GM21526 (cell line): ENCODE measurements at regions not wholly inside any gene's neighbourhood (a gene's known extent, or its start where the extent isn't known, plus 50 kb on each side); places are given as distances from the start of the nearest gene placed in this dataset.
"Not testable (repeated sequence)": the region's sequence is repeated elsewhere in the genome, so short reads cannot be mapped to it uniquely, and the experiment has no call there.

Experiments
- ATAC-seq: cut with Tn5 transposase; IDR thresholded peaks from one replicate; pipeline ENCODE4 v1.9.1; 2021; ENCODE audit warnings: moderate library complexity; ENCODE audit not compliant: unreplicated experiment, low FRiP score

DNA sequence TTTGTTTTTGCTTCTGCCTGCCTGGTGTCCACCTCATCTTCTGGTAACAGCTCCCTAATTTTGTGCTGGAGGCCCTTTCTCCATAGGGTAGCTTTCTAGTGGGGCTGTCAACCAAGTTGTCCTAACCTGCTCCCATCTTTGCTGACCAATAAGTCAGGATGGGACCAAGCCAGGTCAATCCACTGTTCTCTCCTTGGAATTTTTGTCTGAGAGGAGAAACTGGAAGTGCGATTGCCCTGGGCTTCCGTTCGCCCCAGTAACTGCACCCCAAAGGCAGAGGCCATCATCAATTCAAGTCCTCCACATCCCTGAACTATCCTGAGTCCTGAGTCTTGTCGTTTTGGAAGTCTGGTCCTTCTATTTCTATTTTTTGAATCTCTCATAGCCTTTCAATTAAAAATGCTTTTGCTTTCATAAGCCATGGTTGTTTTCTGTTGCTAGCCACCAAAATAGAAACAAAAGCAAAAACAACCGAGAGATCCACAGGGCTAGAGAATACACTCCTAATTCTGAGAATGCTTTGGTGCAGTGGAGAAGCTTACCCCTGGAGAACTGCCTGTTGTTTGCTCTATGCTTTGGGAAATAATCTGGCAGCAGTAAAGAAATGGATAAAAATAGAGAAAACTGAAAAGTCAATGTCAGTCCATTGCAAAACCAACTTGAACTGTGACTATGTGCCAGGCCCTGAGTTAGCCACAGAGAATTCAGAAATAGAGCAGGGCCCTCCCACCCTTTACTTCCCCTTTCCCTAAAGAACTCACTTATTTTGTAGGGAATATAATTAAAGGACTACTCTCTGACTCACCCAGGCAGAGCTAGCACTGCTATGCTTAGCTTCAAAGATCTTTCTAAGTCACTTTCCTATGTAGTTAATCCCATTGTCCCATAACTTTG, 368.1 kb downstream of the CXCL12 start:
- ATAC-seq = no peak

DNA sequence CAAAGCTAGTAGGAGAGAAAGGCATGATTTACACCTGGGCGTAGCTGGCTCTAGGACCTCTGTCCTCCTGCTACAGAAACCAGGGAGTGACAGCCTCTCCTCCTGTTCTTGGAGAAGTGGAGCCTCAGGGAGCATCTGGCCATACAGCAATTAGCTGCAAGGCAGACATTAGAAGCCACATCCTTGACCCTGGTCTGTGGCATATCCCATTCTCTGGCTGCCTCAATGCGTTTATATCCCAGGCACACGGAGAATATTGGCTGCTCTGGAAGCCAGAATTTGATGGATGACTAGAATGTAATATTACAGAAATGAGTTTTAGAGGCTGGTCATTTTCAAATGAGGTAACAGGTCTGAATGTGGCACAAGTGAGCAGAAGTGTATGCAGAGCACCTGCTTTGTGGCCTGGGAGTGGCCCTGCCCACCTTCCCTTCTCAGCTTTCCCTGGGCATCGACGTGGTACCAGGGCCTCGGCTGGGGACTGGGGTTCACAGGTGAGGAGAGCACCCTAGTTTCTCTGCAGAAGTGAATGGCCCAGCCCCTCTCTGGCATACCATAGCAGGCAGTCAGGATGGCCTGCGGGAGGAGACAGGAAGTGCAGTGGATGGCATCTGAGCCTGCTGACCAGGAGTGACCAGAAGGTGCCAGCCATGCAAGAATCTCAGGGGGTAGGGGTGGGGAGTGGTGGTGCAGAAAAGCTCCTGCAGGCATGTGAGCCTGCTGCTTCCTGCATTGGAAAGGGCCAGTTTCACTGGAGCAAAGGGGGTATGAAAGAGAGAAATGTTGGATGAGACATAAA, 367.2 kb upstream of the ZNF32 start:
- no peak for ATAC-seq

GRCh38 chr10:44014644-44015250, 366.1 kb upstream of the ZNF32 start:
- ATAC-seq = no peak

GRCh38 chr10:44013981-44014380, 365.3 kb upstream of the ZNF32 start:
- no peak for ATAC-seq

- ATAC-seq = no peak
Observed at GRCh38 chr10:44012921-44013320, 364.2 kb upstream of the ZNF32 start.

- no peak for ATAC-seq
Observed at GRCh38 chr10:44011603-44011981, 362.9 kb upstream of the ZNF32 start.

GRCh38 chr10:44010873-44011602, 362.4 kb upstream of the ZNF32 start:
- ATAC-seq = peak; percentile 96

DNA sequence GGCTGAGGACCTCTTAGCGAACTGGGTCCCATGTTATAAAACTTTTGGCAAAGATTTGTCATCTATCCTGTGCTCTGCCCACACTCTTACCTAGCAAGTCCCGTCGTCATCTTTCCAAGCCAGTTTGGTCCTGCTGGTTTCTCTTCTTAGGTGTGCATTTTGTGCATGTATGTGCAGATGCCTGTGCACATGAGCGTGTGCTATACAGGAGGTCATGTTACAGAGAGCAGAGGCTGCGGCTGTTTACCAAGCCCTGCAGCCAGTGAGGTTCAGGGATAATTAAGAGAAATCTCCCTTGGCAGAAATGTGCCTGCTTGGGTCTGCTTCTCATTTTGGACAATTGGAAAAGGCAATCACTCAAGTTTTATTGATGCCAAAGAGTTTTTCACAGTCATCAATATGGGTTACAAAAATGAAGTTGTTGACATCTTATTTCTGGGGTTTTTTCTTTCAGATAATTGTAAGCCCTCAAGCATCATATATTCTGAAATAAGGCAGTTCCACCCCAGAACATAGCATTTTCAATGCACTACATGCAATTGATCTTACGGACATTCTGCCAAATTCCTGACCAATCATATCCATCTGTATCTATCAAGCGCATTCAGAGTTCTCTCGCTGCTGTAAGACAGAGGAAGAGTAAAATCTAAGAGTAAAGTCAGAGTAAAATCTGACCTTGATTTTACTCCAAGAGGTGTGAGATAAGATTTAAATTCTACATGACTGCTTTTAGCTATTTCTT, 361.4 kb upstream of the ZNF32 start:
- no peak for ATAC-seq

GRCh38 chr10:44008917-44009709, 360.4 kb upstream of the ZNF32 start:
- ATAC-seq = no peak

- ATAC-seq = no peak
Observed at GRCh38 chr10:44008270-44008916, 359.7 kb upstream of the ZNF32 start.

- no peak for ATAC-seq
Observed at GRCh38 chr10:44006771-44007170, 358.1 kb upstream of the ZNF32 start.

- ATAC-seq = no peak
Observed at GRCh38 chr10:44005788-44006099, 357.1 kb upstream of the ZNF32 start.

DNA sequence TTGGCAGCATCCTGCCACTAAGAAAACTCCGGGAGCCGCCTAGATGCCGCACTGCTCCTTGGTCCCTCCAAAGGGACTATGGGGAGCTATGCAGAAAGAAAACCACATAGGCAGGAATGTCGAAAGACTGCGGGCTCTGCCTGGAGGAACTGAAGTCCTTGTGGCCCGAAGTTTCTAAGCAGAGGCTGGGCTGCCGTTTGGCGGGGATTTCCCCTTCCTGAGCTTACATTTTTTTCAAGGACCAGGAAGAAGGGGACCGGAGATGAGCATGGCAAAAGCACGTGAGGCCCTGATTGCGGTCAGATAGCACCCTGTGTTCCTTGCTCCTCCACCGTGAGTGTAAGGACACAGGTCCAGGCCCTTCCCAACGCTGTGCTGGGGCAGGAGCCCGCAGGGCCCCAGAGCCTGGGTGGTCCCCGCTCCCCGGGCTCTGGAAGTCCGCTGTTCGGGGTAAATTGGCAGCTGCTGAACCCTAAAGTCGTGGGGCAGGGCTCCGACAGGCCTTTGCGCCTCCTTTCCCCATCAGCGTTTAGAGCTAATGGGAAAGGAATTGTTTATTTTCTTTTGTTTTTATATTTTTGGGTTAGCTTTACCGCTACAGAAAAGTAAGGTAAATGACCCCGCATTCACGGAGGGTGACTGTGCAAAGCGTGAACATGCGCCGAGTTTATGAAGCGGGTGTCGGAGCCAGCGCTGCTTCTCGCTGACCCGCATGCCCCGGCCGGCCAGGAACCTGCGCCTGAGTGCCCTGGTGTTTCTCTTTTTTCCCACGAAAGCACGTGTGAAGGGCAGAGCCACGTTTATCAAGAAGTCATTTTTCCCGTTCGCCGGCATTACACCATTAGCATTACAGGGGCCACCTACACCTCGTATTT, 356.5 kb upstream of the ZNF32 start:
- ATAC-seq = no peak

DNA sequence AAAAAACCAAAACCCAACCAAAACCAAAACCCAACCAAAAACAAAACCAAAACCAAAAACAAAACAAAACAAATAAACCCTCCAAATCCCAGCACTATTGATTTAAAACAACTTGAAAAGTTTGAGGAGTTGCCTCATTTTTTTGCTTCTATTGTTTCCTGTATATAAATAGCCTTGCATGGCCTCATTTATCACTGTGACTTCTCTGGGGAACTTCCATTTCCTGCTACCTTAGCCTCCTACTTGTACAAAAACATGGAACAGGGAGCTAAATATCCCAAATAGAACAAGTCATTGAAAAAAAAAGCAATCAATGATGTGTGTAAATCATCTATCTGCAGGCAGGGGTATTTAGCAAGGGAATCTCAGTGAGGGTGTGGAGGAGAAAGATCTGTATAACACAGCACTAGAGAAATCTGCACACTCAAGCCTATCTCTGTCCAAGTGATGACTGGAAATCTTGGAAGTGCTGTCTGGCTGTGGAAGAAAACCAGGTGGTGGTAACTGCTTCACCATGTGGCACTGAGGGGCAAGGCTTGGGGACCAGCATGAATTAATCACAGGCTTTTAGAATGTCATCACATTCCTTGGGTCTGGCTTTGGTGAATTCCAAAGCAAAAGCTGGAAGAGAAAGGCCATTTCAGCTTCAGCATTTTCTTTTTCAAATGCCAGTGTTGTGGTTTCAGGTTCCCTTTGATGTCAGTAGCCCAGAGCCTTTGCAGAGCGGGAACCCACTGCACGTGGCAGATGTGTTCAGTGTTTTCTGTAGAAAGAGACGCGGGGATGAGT, 349.5 kb upstream of the ZNF32 start:
- ATAC-seq = no peak

DNA sequence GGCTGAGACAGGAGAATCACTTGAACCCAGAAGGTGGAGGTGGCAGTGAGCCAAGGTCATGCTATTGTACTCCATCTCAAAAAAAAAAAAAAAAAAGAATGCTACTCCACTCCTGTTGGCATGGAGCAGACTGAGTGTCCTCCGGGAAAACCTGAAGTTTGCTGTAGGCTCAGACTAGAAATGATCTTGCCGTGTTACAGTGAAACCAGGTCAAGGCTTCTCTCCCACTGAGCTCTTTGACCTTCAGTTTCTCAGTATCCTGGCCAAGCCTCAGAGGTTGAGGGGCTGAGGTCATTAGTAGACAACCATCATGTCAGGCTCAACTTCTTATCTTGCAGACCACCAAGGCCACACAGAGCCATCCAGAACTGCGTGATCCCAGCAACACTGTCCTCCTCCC, 348.6 kb upstream of the ZNF32 start:
- ATAC-seq = no peak

DNA sequence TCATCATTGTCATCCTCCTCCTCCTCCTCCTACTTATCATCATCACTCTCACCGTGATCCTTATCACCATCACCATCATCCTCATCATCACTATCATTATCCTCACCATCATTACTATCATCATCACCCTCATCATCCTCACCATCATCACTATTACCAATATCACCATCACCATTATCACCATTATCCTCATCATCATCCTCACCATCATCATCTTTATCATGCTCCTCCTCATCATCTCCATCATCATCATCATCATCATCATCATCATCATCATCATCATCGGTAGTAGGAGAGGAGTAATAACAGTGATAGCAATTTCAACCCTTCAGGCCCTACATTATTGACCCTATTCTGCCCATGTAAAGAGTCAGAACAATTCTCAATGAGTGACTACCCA, 345.9 kb upstream of the ZNF32 start:
- ATAC-seq = no peak

- ATAC-seq = not testable (repeated sequence)
Observed at GRCh38 chr10:43992816-43993215, 344.1 kb upstream of the ZNF32 start.
